Activated CD4-positive, alpha-beta memory T cell treated with anti-CD3 and anti-CD28 coated beads for 36 hours (primary cell): ENCODE measurements at regions not wholly inside any gene's neighbourhood (a gene's known extent, or its start where the extent isn't known, plus 50 kb on each side); places are given as distances from the start of the nearest gene placed in this dataset.

Experiments
- CTCF ChIA-PET: fragments of 350-600 bp; sonication (Branson Sonifier 250); formaldehyde crosslinking; loops from one replicate; lab custom pipeline; 2021; ENCODE audit warnings: antibody characterized with exemption, inconsistent platforms; lab: Charles Lee
- POLR2A ChIA-PET: fragments of 350-600 bp; sonication (Branson Sonifier 250); formaldehyde crosslinking; loops from one replicate; lab custom pipeline; 2021; ENCODE audit warnings: antibody characterized with exemption; lab: Charles Lee
- DNase-seq: peaks from one replicate; pipeline ENCODE4 v3.0.0-alpha.2; 2020
- H3K27ac Mint-ChIP-seq: one replicate; pipeline ENCODE4 v1.8.0; 2021; ENCODE audit warnings: mixed read lengths
- H3K27me3 Mint-ChIP-seq: one replicate; pipeline ENCODE4 v1.8.0; 2021; ENCODE audit warnings: mixed read lengths
- H3K36me3 Mint-ChIP-seq: one replicate; pipeline ENCODE4 v1.8.0; 2021; ENCODE audit warnings: mixed read lengths
- H3K4me1 Mint-ChIP-seq: one replicate; pipeline ENCODE4 v1.8.0; 2021; ENCODE audit warnings: low read depth, mixed read lengths
- H3K4me3 Mint-ChIP-seq: one replicate; pipeline ENCODE4 v1.8.0; 2021; ENCODE audit warnings: mild to moderate bottlenecking, mixed read lengths
- H3K9me3 Mint-ChIP-seq: one replicate; pipeline ENCODE4 v1.8.0; 2021; ENCODE audit warnings: mixed read lengths
- intact Hi-C: fragments of 100-400 bp; cut with micrococcal nuclease; formaldehyde crosslinking; loops from one replicate; pipeline ENCODE4 v1.15.1; 2023

- Mint-ChIP-seq H3K4me3 (no peak overlapping the region), H3K27ac (no peak overlapping the region), H3K36me3 (no peaks in the 10 kb centered on the region), H3K27me3 (no peaks in the 10 kb centered on the region), H3K9me3 (peaks cover 8% of the 10 kb centered on the region), H3K4me1 (peaks cover 27% of the 10 kb centered on the region)
- ChIA-PET POLR2A (no interaction called here), CTCF (no interaction called here)
- intact Hi-C loops, result no loop called here
- no peak for DNase-seq
Observed at GRCh38 chr6:110558575-110558974, 82.2 kb upstream of the SLC22A16 start.

GRCh38 chr6:110557199-110557598 lies 80.8 kb upstream of the SLC22A16 start:
- peaks cover 6% of the 10 kb centered on the region for H3K9me3 Mint-ChIP-seq
- ChIA-PET POLR2A (no interaction called here), CTCF (no interaction called here)
- peaks cover 27% of the 10 kb centered on the region for H3K4me1 Mint-ChIP-seq
- no peak overlapping the region for H3K4me3 Mint-ChIP-seq
- no peak for DNase-seq
- no peak overlapping the region for H3K27ac Mint-ChIP-seq
- intact Hi-C loops, result no loop called here
- no peaks in the 10 kb centered on the region for H3K27me3 Mint-ChIP-seq
- peaks cover 1% of the 10 kb centered on the region for H3K36me3 Mint-ChIP-seq

GRCh38 chr6:110556317-110557110 lies 80.1 kb upstream of the SLC22A16 start:
- Mint-ChIP-seq H3K27me3 (no peaks in the 10 kb centered on the region), H3K36me3 (peaks cover 2% of the 10 kb centered on the region), H3K4me3 (no peak overlapping the region), H3K9me3 (peaks cover 6% of the 10 kb centered on the region), H3K27ac (no peak overlapping the region), H3K4me1 (peaks cover 21% of the 10 kb centered on the region)
- intact Hi-C loops, result no loop called here
- no peak for DNase-seq
- ChIA-PET CTCF (no interaction called here), POLR2A (no interaction called here)

- H3K9me3 Mint-ChIP-seq, result peaks cover 6% of the 10 kb centered on the region
- intact Hi-C loops, result no loop called here
- CTCF ChIA-PET, result no interaction called here
Observed at GRCh38 chr6:110554966-110555460, 78.6 kb upstream of the SLC22A16 start.

GRCh38 chr6:110554441-110554840 lies 78.0 kb upstream of the SLC22A16 start:
- Mint-ChIP-seq H3K4me3 (no peak overlapping the region), H3K27me3 (no peaks in the 10 kb centered on the region), H3K27ac (no peak overlapping the region), H3K4me1 (peaks cover 6% of the 10 kb centered on the region), H3K36me3 (peaks cover 2% of the 10 kb centered on the region), H3K9me3 (peaks cover 6% of the 10 kb centered on the region)
- DNase-seq, result no peak
- CTCF ChIA-PET, result no interaction called here
- intact Hi-C loops, result no loop called here
- POLR2A ChIA-PET, result interaction anchor here (0.9 kb wide), 1 partner anchor 321 kb away, joined by 3 read pairs; the partner anchor contains the start of gene AMD1

More at GRCh38 chr6:110554966-110555460, 78.6 kb upstream of the SLC22A16 start:
- POLR2A ChIA-PET, result interaction anchor here (0.9 kb wide), 1 partner anchor 320 kb away, joined by 3 read pairs; the partner anchor contains the start of gene AMD1
- Mint-ChIP-seq H3K27ac (no peak overlapping the region), H3K4me1 (peaks cover 6% of the 10 kb centered on the region), H3K36me3 (peaks cover 2% of the 10 kb centered on the region), H3K27me3 (no peaks in the 10 kb centered on the region), H3K4me3 (no peak overlapping the region)
- DNase-seq, result no peak

- H3K27ac Mint-ChIP-seq, result no peak overlapping the region
- H3K9me3 Mint-ChIP-seq, result peaks cover 6% of the 10 kb centered on the region
- ChIA-PET POLR2A (no interaction called here), CTCF (interaction anchor here (0.7 kb wide), 1 partner anchor 137 kb away, joined by 3 read pairs; no protein-coding TSS in a partner anchor)
- DNase-seq, result no peak
- H3K4me3 Mint-ChIP-seq, result no peak overlapping the region
- peaks cover 2% of the 10 kb centered on the region for H3K36me3 Mint-ChIP-seq
- H3K27me3 Mint-ChIP-seq, result no peaks in the 10 kb centered on the region
- peaks cover 3% of the 10 kb centered on the region for H3K4me1 Mint-ChIP-seq
- intact Hi-C loops, result no loop called here
Observed at GRCh38 chr6:110552901-110553641, 76.7 kb upstream of the SLC22A16 start.

- Mint-ChIP-seq H3K27me3 (no peaks in the 10 kb centered on the region), H3K4me1 (peaks cover 3% of the 10 kb centered on the region), H3K9me3 (peaks cover 6% of the 10 kb centered on the region), H3K4me3 (no peak overlapping the region), H3K27ac (no peak overlapping the region), H3K36me3 (peaks cover 2% of the 10 kb centered on the region)
- POLR2A ChIA-PET, result no interaction called here
- no peak for DNase-seq
- CTCF ChIA-PET, result interaction anchor here (0.7 kb wide), 1 partner anchor 138 kb away, joined by 3 read pairs; no protein-coding TSS in a partner anchor
- intact Hi-C loops, result no loop called here
Observed at GRCh38 chr6:110552076-110552475, 75.7 kb upstream of the SLC22A16 start.

- peaks cover 2% of the 10 kb centered on the region for H3K27me3 Mint-ChIP-seq
- H3K27ac Mint-ChIP-seq, result no peak overlapping the region
- ChIA-PET CTCF (no interaction called here), POLR2A (no interaction called here)
- DNase-seq, result no peak
- peaks cover 6% of the 10 kb centered on the region for H3K9me3 Mint-ChIP-seq
- H3K36me3 Mint-ChIP-seq, result peaks cover 2% of the 10 kb centered on the region
- intact Hi-C loops, result no loop called here
- peaks cover 3% of the 10 kb centered on the region for H3K4me1 Mint-ChIP-seq
- H3K4me3 Mint-ChIP-seq, result no peak overlapping the region
Observed at GRCh38 chr6:110551088-110551487, 74.7 kb upstream of the SLC22A16 start.

GRCh38 chr6:110550353-110550752 lies 73.9 kb upstream of the SLC22A16 start:
- intact Hi-C loops, result no loop called here
- ChIA-PET POLR2A (no interaction called here), CTCF (no interaction called here)
- DNase-seq, result no peak
- Mint-ChIP-seq H3K4me1 (peaks cover 3% of the 10 kb centered on the region), H3K36me3 (peaks cover 2% of the 10 kb centered on the region), H3K27me3 (peaks cover 2% of the 10 kb centered on the region), H3K9me3 (peaks cover 8% of the 10 kb centered on the region), H3K27ac (no peak overlapping the region), H3K4me3 (no peak overlapping the region)

- peaks cover 11% of the 10 kb centered on the region for H3K9me3 Mint-ChIP-seq
- peaks cover 4% of the 10 kb centered on the region for H3K4me1 Mint-ChIP-seq
- intact Hi-C loops, result no loop called here
- ChIA-PET CTCF (no interaction called here), POLR2A (no interaction called here)
- no peak for DNase-seq
- peaks cover 2% of the 10 kb centered on the region for H3K27me3 Mint-ChIP-seq
- no peak overlapping the region for H3K27ac Mint-ChIP-seq
- peaks cover 2% of the 10 kb centered on the region for H3K36me3 Mint-ChIP-seq
- H3K4me3 Mint-ChIP-seq, result no peak overlapping the region
Observed at GRCh38 chr6:110549277-110549676, 72.9 kb upstream of the SLC22A16 start.

- ChIA-PET CTCF (no interaction called here), POLR2A (no interaction called here)
- peaks cover 9% of the 10 kb centered on the region for H3K4me1 Mint-ChIP-seq
- no peak overlapping the region for H3K27ac Mint-ChIP-seq
- H3K4me3 Mint-ChIP-seq, result no peak overlapping the region
- H3K36me3 Mint-ChIP-seq, result peaks cover 2% of the 10 kb centered on the region
- peaks cover 2% of the 10 kb centered on the region for H3K27me3 Mint-ChIP-seq
- intact Hi-C loops, result no loop called here
- H3K9me3 Mint-ChIP-seq, result peaks cover 11% of the 10 kb centered on the region
- no peak for DNase-seq
Observed at GRCh38 chr6:110548110-110548847, 71.9 kb upstream of the SLC22A16 start.
